Gastrocnemius medialis (tissue), 4 donors: ENCODE measurements at regions not wholly inside any gene's neighbourhood (a gene's known extent, or its start where the extent isn't known, plus 50 kb on each side); places are given as distances from the start of the nearest gene placed in this dataset.

ENCODE experiments used
- CTCF ChIP-seq, 5 experiments: fragments of 450-650 bp in 3 of 5; fragments of 200-600 bp in 2 of 5; sonication (generic) in 2 of 5; IDR thresholded peaks in 4 of 5; conservative IDR thresholded peaks in 1 of 5; 1 replicate in 4 of 5; 2 replicates in 1 of 5; pipeline ENCODE4 v1.5.1; 2016 to 2019; ENCODE audit warnings: antibody characterized with exemption in 5 of 5, mild to moderate bottlenecking in 3 of 5, moderate library complexity in 3 of 5
- POLR2A ChIP-seq, 2 donors: fragments of 450-650 bp; IDR thresholded peaks; one replicate each; pipeline ENCODE4 v1.6.1; 2017; ENCODE audit warnings: antibody characterized with exemption in 2 of 2, mild to moderate bottlenecking in 2 of 2, moderate library complexity in 2 of 2

- TF ChIP-seq CTCF (IDR thresholded peaks at IDR 0.05 in 4 of 5, conservative IDR thresholded peaks at IDR 0.05 in 1 of 5) = no peak
- TF ChIP-seq POLR2A (IDR thresholded peaks at IDR 0.05) = no peak
Observed at GRCh38 chr10:109126541-109126940, 796.8 kb downstream of the XPNPEP1 start.
